Pulmonary artery endothelial cell (primary cell): ENCODE measurements at regions not wholly inside any gene's neighbourhood (a gene's known extent, or its start where the extent isn't known, plus 50 kb on each side); places are given as distances from the start of the nearest gene placed in this dataset.
"Not testable (repeated sequence)": the region's sequence is repeated elsewhere in the genome, so short reads cannot be mapped to it uniquely, and the experiment has no call there.

ENCODE experiments used
- DNase-seq: peaks from one replicate; pipeline ENCODE4 v3.0.0-alpha.2; 2011; ENCODE audit warnings: low read depth, low spot score

DNA sequence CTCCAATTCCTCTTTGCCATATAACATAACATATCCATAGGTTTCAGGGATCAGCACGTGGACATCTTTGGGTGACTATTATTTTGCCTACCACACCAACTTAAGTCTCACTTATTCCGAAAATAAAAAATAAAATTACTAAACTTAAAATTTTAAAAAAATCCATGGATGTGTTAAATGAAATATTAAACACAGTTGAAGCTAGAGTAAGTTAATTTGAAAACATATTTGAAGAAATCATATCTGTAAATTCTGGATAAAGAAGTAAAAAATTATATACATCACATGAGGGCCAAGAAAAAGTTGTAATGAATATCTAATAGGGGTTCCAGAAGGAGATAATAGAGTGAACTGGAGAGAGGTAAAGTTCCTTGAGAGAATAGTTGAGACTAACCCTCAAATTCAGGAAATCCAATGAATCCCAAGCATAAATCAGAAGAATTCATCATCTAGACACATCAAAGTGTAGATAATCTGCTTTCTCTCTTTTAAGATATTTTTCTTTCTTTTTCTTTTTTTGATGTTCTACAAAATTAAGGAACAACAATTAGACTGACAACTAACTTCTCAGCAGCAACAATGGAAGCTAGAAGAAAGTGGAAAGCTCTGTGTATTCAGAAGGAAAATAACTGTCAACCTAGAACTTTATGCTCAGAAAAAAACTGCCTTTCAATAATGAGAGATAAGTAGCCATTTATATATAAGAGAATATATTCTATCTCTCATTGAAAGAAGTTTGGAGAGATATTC, 147.4 kb downstream of the ABHD5 start:
- no peak for DNase-seq

- DNase-seq: no peak
Observed at GRCh38 chr3:43838877-43839276, 148.1 kb downstream of the ABHD5 start.

- DNase-seq: no peak
Observed at GRCh38 chr3:43843386-43843785, 152.6 kb downstream of the ABHD5 start.

- no peak for DNase-seq
Observed at GRCh38 chr3:43844757-43845156, 154.0 kb downstream of the ABHD5 start.

DNA sequence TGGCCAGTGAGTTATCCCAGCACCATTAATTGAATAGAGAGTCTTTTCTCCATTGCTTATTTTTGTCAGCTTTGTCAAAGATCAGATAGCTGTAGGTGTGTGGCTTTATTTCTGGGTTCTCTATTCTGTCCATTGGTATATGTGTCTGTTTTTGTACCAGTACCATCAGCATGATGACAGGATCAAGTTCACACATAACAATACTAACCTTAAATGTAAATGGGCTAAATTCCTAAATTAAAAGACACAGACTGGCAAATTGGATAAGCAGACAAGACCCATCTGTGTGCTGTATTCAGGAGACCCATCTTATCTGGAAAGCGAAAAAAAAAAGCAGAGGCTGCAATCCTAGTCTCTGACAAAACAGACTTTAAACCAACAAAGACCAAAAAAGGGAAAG, 154.8 kb downstream of the ABHD5 start:
- not testable (repeated sequence) for DNase-seq

- no peak for DNase-seq
Observed at GRCh38 chr3:43852066-43852465, 161.3 kb downstream of the ABHD5 start.

DNA sequence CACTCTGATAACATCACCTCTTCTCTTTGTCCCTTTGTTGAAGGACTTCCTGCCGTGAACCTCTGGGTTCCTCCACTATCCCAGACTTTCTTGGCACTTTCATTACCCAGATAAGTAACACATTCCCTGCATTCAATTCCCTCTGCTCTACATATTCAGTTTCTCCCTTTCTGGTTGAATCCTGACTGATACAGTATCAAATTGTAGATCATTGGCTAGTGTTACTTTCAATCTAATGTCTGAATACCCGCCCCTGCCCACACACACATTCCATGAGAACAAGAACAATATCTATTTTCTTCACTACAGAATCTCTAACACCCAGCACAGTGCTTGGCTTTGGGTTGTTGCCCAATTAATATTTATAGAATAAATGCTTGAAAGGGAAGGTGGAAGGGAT, 163.5 kb downstream of the ABHD5 start:
- DNase-seq: no peak

GRCh38 chr3:43854916-43855315, 164.2 kb downstream of the ABHD5 start:
- no peak for DNase-seq

- DNase-seq: no peak
Observed at GRCh38 chr3:43855674-43856299, 165.0 kb downstream of the ABHD5 start.

GRCh38 chr3:43856351-43856750, 165.6 kb downstream of the ABHD5 start:
- no peak for DNase-seq

DNA sequence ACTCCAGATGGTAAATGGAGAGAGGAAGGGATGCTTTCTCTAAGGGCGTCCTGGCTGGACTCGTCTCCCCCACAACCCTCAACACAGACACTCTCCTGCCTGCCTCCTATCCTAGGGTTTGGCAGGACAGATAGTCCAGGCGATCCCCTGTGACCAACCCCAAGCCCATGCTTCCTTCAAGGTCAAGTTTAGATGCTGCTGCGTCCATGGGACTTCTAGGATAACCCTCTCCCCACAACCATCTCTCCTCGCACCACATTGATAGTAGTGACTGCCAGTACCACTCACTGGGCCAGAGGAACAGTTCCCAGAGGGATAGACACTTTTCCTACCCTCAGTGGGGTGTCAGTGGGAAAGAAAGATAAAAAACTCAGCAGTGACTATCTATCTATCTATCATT, 166.0 kb downstream of the ABHD5 start:
- DNase-seq: no peak

GRCh38 chr3:43857361-43858293, 166.9 kb downstream of the ABHD5 start:
- DNase-seq: no peak

DNA sequence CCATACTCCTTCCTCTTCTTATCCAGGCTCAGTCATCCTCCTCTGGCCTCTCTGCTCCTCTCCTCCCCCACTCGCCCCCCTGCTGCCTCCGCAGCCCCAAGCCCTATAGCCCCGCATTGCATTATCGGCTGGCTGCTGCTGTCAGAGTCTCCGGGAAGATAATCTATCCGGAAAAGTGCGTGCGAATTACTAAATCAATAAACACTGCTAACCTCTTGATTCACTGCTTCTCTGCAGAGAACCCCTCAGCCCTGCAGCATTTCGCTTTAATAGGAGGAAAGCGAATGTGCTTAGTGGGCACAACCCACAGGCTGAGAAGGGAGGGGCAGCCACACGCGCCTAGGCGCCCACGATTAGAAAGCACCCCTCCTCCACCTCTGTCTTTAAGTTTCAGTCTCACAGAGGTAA, 167.6 kb downstream of the ABHD5 start:
- no peak for DNase-seq

DNA sequence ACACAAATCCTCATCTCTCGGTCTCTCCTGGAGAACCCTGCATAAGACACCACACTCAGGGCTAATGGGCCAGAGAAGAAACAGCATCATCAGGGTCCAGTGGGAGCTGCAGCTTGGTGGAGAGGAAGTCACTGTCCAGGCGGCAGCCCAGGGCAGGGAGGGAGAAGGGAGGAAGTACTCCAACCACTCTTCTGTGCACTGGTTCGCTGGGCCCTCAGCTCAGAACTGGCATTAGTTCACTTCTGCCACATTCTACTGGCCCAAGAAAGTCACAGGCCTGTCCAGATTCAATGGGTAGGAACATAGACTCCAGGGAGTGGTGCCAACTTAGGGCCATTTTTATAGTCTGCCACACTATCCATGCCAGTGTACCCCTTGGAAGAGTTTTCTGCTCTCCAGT, 169.0 kb downstream of the ABHD5 start:
- DNase-seq: no peak

GRCh38 chr3:43861635-43862034, 170.9 kb downstream of the ABHD5 start:
- no peak for DNase-seq

DNA sequence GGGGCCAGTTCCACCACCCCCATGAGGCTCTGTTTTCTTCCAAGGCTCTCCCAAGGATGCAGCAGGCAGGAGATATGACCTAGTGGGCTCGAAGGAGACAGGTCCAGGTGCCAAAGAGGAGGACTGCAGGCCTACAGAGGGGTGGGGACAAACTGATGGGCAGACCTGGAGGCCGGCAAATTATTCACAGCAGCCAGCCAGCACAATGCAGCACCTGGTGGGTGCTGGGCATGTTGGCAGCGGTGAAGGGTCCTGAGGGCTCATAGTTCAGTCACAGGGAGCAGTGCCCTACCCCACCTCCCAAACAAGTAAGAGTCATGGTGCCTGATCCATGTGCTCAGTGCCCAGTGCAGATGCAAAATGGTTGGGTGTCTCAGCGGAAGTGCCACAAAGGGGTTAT, 171.7 kb downstream of the ABHD5 start:
- DNase-seq: no peak

DNA sequence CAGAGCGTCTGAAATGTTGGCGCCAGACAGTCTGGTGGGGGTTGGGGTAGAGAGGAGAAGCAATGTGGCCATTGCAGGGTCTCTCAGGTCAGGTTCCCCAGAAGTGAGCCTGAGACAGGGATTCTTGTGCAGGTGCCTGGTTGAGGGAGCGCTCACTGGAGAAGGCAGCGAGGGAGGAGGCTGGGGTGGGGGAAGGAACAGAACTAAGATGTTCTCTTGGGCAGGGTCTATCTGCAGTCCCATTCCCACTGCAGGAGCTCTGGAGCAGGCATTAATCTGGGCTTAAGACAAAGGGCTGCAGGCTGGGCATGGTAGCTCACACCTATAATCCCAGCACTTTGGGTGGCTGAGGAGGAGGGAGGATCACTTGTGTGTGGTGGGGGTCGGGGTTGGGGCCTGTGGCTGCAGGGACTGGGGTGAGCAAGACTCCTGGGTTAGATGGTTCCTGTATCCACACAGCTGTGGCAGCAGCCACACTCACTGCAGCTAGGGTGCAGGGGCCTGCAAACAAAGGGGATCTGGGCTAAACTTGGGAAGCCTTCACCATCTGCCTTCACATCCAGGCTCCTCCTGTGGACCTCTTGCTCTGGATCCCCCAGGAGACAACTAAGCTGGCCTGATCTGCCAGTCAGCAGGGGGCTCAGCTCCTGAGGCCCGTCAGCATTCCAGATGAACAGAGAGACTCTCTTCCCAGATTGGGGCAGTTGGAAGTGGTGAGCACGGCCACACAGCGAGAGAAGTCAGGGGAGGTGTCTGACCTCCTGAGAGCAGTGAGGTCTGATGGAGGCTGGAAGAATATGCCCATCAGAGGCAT, 172.5 kb downstream of the ABHD5 start:
- no peak for DNase-seq

- no peak for DNase-seq
Observed at GRCh38 chr3:43863966-43864933, 173.5 kb downstream of the ABHD5 start.

GRCh38 chr3:43865351-43865750, 174.6 kb downstream of the ABHD5 start:
- DNase-seq: no peak

DNA sequence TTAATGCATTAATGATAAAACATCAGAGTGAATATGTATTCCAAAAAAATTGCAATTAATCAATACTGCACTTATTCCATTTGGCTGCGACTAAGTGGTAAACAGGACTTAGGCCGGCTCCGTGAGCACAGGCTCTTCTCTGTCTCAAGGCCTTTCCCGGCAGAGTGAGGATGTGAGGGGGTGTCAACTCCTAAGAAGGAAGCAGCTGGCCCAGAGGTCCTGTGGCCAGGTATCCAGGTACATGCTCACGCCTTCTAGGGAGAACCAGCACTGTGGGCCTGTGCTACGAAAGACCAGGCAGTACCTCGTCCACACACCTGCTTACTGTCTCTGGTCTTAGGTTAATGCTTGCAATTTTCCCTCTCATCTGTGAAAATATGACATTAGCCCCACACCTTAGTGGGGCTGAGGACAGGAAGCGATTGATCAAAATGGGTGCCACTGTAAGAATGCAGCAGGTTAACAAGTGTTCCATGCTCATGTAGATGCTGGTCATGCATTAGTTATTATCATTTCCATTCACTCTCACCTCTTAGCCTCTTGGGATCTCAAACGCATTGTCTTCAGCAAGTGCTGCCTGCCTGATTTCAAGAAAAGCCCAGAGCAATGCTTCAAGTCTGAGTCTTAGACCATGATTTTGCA, 175.3 kb downstream of the ABHD5 start:
- no peak for DNase-seq
